HFF-Myc (cell line): ENCODE measurements at regions not wholly inside any gene's neighbourhood (a gene's known extent, or its start where the extent isn't known, plus 50 kb on each side); places are given as distances from the start of the nearest gene placed in this dataset.

Experiments
- DNase-seq: peaks from one replicate; pipeline ENCODE4 v3.0.0-alpha.2; 2011; ENCODE audit warnings: low read depth; ENCODE audit errors: extremely low read depth
- H3K4me3 ChIP-seq: replicated peaks from 2 replicates; pipeline ENCODE4 v1.5.1; 2011; ENCODE audit warnings: low read depth, mild to moderate bottlenecking, control low read depth, low read length
- TF ChIP-seq, protein P1 (sequence below): IDR thresholded peaks from 2 replicates; pipeline ENCODE4 v1.5.1; 2012; ENCODE audit warnings: mild to moderate bottlenecking, low read depth, low read length, control low read depth; ENCODE audit errors: missing control alignments

DNA sequence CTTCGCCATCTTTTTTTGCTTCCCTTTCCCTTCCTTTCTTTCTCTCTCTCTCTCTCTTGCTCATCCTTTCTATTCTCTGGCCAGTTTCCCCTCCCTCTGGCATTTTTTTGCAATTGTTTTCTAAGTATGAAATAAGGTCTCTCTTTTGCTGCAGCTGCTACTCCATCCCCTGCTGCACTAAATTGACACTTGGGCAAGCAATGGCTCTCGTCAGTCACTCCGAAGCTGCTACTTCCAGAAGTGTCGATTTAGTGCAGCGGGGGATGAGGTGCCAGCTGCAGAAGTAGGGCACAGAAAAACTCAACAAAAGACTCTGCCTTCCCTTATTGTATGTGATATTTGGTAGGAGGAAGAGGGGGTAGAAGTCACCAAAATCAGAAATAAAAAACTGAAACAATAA is 642.3 kb downstream of the RWDD3 start:
- DNase-seq: no peak
- no peak overlapping the region for H3K4me3 ChIP-seq

DNA sequence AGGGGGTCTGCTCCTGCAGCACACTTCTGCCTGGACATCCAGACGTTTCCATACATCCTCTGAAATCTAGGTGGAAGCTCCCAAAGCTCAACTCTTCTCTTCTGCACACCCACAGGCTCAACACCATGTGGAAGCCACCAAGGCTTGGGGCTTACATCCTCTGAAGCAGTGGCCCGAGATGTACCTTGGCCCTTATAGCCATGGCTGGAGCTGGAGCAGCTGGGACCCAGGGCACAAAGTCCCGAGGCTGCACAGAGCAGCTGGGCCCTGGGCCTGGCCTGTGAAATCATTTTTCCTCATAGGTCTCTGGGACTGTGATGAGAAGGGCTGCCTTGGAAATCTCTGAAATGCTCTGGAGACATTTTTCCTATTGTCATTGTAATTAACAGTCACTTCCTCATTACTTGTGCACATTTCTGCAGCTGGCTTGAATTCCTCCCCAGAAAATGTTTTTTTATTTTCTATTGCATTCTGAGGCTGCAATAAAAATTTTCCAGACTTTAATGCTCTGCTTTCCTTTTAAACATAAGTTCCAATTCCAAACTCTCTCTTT is 645.6 kb downstream of the RWDD3 start:
- TF ChIP-seq, protein P1, sequence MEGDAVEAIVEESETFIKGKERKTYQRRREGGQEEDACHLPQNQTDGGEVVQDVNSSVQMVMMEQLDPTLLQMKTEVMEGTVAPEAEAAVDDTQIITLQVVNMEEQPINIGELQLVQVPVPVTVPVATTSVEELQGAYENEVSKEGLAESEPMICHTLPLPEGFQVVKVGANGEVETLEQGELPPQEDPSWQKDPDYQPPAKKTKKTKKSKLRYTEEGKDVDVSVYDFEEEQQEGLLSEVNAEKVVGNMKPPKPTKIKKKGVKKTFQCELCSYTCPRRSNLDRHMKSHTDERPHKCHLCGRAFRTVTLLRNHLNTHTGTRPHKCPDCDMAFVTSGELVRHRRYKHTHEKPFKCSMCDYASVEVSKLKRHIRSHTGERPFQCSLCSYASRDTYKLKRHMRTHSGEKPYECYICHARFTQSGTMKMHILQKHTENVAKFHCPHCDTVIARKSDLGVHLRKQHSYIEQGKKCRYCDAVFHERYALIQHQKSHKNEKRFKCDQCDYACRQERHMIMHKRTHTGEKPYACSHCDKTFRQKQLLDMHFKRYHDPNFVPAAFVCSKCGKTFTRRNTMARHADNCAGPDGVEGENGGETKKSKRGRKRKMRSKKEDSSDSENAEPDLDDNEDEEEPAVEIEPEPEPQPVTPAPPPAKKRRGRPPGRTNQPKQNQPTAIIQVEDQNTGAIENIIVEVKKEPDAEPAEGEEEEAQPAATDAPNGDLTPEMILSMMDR: no peak
- no peak overlapping the region for H3K4me3 ChIP-seq
- DNase-seq: no peak

More for the DNA sequence above, 642.3 kb downstream of the RWDD3 start:
- TF ChIP-seq, protein P1: no peak

DNA sequence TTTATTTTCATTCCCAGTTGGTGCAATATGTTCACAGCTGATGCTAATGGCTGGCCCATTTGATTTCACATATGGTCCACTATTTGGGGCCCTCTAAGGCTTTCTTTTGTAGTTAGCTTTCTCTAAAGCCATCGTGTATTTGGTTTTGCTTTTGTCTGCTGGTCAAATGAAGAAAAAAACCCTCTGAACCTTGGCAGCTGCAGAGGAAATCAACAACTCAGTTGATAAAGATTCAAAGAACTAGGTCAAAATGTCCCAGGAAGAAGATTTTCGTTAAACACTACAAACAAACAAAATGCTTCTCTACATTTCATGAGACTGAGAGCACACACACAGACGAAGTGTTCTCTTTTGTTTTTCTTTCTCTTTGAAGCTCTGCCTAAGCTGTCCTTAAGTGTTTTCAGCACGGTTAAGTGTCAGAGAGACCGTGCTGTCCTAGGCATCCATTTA is 655.0 kb downstream of the RWDD3 start:
- TF ChIP-seq, protein P1: no peak
- H3K4me3 ChIP-seq: no peak overlapping the region
- DNase-seq: no peak

DNA sequence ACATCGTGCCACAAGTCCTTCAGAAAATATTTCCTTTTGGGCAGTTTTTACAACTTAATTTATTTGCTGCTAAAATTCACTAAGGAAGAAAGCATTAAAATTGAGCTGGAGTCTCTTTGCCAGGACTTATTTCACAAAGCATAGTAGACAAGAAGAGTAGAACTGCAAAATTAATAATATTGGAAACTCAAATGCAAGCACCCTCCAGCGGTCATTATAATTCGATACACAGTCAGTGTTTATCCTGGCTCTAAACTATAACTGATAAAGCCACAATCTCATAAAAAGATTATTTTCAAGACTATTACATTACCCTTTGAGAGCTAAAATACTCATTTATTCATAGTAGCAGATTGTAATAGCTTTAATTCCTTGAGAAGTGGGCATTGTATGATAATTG is 655.4 kb downstream of the RWDD3 start:
- no peak for DNase-seq
- no peak overlapping the region for H3K4me3 ChIP-seq
- TF ChIP-seq, protein P1: no peak

DNA sequence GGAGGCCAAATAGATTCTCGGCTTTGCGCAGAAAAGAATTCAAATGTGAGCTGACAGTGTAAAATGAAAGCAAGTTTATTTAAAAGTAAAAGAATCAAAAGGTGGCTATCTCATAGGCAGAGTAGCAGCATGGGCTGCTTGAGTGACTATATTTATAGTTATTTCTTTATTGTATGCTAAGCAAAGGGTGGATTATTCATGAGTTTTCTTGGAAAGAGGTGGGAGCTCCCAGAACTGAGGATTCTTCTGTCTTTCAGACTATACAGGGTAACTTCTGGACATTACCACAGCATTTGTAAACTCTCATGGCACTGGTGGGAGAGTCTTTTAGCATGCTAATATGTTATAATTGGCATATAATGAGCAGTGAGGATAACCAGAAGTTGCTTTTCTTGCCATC is 659.9 kb downstream of the RWDD3 start:
- DNase-seq: no peak

DNA sequence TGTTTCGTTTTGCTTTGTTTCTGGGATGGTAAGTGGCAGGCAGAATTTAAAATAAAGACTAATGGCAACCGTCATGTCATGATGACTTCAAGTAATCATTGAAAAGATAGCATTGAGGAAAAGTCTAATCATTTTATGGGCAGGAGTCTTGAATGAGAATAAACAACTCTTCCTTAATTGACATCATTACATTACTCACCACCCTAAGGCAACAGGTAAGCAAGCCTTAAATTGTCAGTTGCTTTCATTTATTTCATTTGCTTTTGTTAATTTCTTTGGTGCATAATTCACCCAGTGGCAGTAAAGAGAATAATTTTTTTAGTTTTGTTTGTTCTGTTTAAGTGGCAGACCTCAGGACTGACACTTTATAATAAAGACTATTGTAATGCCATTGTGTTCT is 669.0 kb downstream of the RWDD3 start:
- no peak overlapping the region for H3K4me3 ChIP-seq
- DNase-seq: no peak
- TF ChIP-seq, protein P1: no peak

More for the DNA sequence above, 659.9 kb downstream of the RWDD3 start:
- no peak overlapping the region for H3K4me3 ChIP-seq
- TF ChIP-seq, protein P1: no peak
